ENCODE measurements at regions not wholly inside any gene's neighbourhood (a gene's known extent, or its start where the extent isn't known, plus 50 kb on each side); places are given as distances from the start of the nearest gene placed in this dataset.

DNA sequence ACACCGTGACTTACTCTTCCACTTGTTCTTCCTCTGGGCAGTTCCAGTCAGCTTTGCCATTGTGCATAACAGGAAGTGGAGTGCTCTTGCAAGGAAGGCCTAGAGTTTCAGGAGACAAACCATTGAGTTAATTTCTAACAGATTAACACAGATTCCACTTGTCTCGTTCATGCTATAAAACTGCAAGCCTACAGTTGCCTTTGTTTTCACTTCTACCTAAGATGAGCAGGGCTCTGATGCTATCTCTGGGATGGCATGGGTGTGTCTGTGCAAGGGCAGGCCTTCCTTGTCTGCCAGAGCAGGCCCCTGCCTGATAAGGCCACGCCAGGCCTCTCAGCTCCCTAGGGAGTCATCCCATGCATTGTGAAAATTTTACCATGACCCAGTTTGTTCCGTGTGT, 67.7 kb upstream of the PGRMC2 start (continued):
- TF ChIP-seq, protein P1, sequence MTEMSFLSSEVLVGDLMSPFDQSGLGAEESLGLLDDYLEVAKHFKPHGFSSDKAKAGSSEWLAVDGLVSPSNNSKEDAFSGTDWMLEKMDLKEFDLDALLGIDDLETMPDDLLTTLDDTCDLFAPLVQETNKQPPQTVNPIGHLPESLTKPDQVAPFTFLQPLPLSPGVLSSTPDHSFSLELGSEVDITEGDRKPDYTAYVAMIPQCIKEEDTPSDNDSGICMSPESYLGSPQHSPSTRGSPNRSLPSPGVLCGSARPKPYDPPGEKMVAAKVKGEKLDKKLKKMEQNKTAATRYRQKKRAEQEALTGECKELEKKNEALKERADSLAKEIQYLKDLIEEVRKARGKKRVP (CRISPR knock-in tag; IDR thresholded peaks at IDR 0.05) = peak; percentile 37; the same call in 1 of the 2 replicates
- no peak for TF ChIP-seq RFX7 (CRISPR knock-in tag; IDR thresholded peaks at IDR 0.05)
- TF ChIP-seq MAFK (IDR thresholded peaks at IDR 0.05; ENCODE audit: low read length) = no peak
- no peak for TF ChIP-seq ZNF79 (CRISPR knock-in tag; IDR thresholded peaks at IDR 0.05; ENCODE audit: low read depth)
- no peak for TF ChIP-seq ZNF408 (CRISPR knock-in tag; IDR thresholded peaks at IDR 0.05; ENCODE audit: low read depth)
- peak; percentile 64; the same call in 1 of the 2 replicates for TF ChIP-seq MYNN (IDR thresholded peaks at IDR 0.05)
- no peak for TF ChIP-seq MYNN (CRISPR knock-in tag; IDR thresholded peaks at IDR 0.05)
- no peak for TF ChIP-seq PPARD (CRISPR knock-in tag; IDR thresholded peaks at IDR 0.05)
- no peak for TF ChIP-seq NEUROD1 (IDR thresholded peaks at IDR 0.05; ENCODE audit: borderline replicate concordance, low read depth, low read length, partially characterized antibody)
- TF ChIP-seq, protein P2, sequence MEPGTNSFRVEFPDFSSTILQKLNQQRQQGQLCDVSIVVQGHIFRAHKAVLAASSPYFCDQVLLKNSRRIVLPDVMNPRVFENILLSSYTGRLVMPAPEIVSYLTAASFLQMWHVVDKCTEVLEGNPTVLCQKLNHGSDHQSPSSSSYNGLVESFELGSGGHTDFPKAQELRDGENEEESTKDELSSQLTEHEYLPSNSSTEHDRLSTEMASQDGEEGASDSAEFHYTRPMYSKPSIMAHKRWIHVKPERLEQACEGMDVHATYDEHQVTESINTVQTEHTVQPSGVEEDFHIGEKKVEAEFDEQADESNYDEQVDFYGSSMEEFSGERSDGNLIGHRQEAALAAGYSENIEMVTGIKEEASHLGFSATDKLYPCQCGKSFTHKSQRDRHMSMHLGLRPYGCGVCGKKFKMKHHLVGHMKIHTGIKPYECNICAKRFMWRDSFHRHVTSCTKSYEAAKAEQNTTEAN (CRISPR knock-in tag; IDR thresholded peaks at IDR 0.05) = no peak
- no peak for TF ChIP-seq ZSCAN29 (IDR thresholded peaks at IDR 0.05)
- TF ChIP-seq ZNF232 (CRISPR knock-in tag; IDR thresholded peaks at IDR 0.05) = no peak
- TF ChIP-seq SMAD3 (CRISPR knock-in tag; conservative IDR thresholded peaks at IDR 0.05) = no peak
- TF ChIP-seq ZNF76 (CRISPR knock-in tag; IDR thresholded peaks at IDR 0.05; ENCODE audit: borderline replicate concordance) = no peak
- TF ChIP-seq HNRNPL (IDR thresholded peaks at IDR 0.05; ENCODE audit: low read depth, low read length) = no peak
- no peak for TF ChIP-seq ELF2 (CRISPR knock-in tag; IDR thresholded peaks at IDR 0.05)
- no peak for TF ChIP-seq ETS2 (tag; IDR thresholded peaks at IDR 0.05; ENCODE audit: borderline replicate concordance, poor library complexity, severe bottlenecking)
- no peak for TF ChIP-seq ZNF507 (tag; conservative IDR thresholded peaks at IDR 0.05)
- TF ChIP-seq HDAC6 (IDR thresholded peaks at IDR 0.05; ENCODE audit: low read depth, low read length) = no peak
- peak; percentile 49 for TF ChIP-seq PHF20 (IDR thresholded peaks at IDR 0.05; ENCODE audit: partially characterized antibody)
- TF ChIP-seq, protein P3, sequence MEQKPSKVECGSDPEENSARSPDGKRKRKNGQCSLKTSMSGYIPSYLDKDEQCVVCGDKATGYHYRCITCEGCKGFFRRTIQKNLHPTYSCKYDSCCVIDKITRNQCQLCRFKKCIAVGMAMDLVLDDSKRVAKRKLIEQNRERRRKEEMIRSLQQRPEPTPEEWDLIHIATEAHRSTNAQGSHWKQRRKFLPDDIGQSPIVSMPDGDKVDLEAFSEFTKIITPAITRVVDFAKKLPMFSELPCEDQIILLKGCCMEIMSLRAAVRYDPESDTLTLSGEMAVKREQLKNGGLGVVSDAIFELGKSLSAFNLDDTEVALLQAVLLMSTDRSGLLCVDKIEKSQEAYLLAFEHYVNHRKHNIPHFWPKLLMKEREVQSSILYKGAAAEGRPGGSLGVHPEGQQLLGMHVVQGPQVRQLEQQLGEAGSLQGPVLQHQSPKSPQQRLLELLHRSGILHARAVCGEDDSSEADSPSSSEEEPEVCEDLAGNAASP (IDR thresholded peaks at IDR 0.05) = no peak
- TF ChIP-seq MCM3 (IDR thresholded peaks at IDR 0.05) = no peak
- no peak for TF ChIP-seq DMBX1 (CRISPR knock-in tag; IDR thresholded peaks at IDR 0.05; ENCODE audit: borderline replicate concordance)
- TF ChIP-seq POU5F1 (IDR thresholded peaks at IDR 0.05; ENCODE audit: borderline replicate concordance, low read depth, low read length, partially characterized antibody) = no peak
- no peak for TF ChIP-seq DDX20 (tag; IDR thresholded peaks at IDR 0.05; ENCODE audit: low read depth)
- TF ChIP-seq, protein P4, sequence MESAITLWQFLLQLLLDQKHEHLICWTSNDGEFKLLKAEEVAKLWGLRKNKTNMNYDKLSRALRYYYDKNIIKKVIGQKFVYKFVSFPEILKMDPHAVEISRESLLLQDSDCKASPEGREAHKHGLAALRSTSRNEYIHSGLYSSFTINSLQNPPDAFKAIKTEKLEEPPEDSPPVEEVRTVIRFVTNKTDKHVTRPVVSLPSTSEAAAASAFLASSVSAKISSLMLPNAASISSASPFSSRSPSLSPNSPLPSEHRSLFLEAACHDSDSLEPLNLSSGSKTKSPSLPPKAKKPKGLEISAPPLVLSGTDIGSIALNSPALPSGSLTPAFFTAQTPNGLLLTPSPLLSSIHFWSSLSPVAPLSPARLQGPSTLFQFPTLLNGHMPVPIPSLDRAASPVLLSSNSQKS (CRISPR knock-in tag; IDR thresholded peaks at IDR 0.05) = no peak
- no peak for TF ChIP-seq MYBL2 (IDR thresholded peaks at IDR 0.05; ENCODE audit: low read depth)
- TF ChIP-seq MYBL2 (CRISPR knock-in tag; IDR thresholded peaks at IDR 0.05; ENCODE audit: borderline replicate concordance) = no peak
- TF ChIP-seq TARDBP (IDR thresholded peaks at IDR 0.05) = no peak
